ENCODE measurements at regions not wholly inside any gene's neighbourhood (a gene's known extent, or its start where the extent isn't known, plus 50 kb on each side); places are given as distances from the start of the nearest gene placed in this dataset.

- Histone ChIP-seq H3K9ac (no peak overlapping the region), H3K4me1 (peaks cover 13% of the 10 kb centered on the region), H3K27ac (no peak overlapping the region), H4K20me1 (no peaks in the 10 kb centered on the region), H3K27me3 (no peaks in the 10 kb centered on the region), H3K9me3 (peaks cover 30% of the 10 kb centered on the region), H3K36me3 (no peaks in the 10 kb centered on the region), H3K4me3 (no peak overlapping the region), H3K4me2 (peak overlapping the region; percentile 1; the same call in 1 of the 2 replicates)
- no peak for TF ChIP-seq Cebpa-rat (IDR thresholded peaks at IDR 0.05)
Measured at GRCh38 chr20:24166412-24166811, 177.8 kb upstream of the GGTLC1 start.

DNA sequence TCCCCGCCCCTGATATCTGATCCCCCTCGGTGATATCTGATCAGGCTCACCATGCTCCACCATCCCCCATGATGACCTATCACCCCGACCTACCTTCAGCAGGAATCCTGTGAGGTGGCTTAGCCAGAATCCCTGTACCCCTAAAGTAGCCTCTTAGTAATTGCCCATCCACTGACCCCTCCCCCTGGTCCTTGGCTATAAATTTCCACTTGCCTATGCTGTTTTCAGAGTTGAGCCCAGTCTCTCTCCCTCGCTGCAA lies 177.5 kb upstream of the GGTLC1 start:
- H3K4me1 ChIP-seq, result peaks cover 16% of the 10 kb centered on the region
- no peak overlapping the region for H3K27ac ChIP-seq
- TF ChIP-seq Cebpa-rat (IDR thresholded peaks at IDR 0.05), result no peak
- no peaks in the 10 kb centered on the region for H4K20me1 ChIP-seq
- H3K4me3 ChIP-seq, result no peak overlapping the region
- no peak overlapping the region for H3K4me2 ChIP-seq
- no peak overlapping the region for H3K9ac ChIP-seq
- peaks cover 26% of the 10 kb centered on the region for H3K9me3 ChIP-seq
- no peaks in the 10 kb centered on the region for H3K36me3 ChIP-seq
- no peaks in the 10 kb centered on the region for H3K27me3 ChIP-seq

GRCh38 chr20:24165301-24166122 lies 176.9 kb upstream of the GGTLC1 start:
- Histone ChIP-seq H3K36me3 (no peaks in the 10 kb centered on the region), H3K4me2 (no peak overlapping the region), H3K9ac (no peak overlapping the region), H3K4me3 (no peak overlapping the region), H3K27ac (no peak overlapping the region), H4K20me1 (no peaks in the 10 kb centered on the region), H3K9me3 (peaks cover 24% of the 10 kb centered on the region), H3K4me1 (peaks cover 22% of the 10 kb centered on the region), H3K27me3 (no peaks in the 10 kb centered on the region)
- TF ChIP-seq Cebpa-rat (IDR thresholded peaks at IDR 0.05), result no peak

DNA sequence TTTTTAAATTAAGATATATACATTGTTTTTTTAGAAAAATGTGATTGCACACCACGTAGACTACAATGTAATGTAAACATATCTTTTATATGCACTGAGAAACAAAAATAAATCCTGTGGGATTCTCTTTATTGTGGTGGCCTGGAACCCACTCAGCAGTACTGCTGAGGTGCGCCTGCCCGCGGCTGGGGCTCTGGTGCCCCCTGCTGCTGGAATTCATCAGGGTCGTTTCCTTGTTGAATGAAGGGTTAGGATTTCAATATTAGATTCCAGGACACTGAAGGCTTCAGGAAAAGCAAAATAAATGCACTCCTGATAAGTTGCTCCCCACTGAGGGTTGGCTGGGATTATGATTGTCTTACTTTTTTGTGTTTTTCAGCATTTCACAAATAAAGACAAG lies 175.8 kb upstream of the GGTLC1 start:
- H3K4me1 ChIP-seq, result peaks cover 28% of the 10 kb centered on the region
- no peaks in the 10 kb centered on the region for H3K36me3 ChIP-seq
- no peak for TF ChIP-seq Cebpa-rat (IDR thresholded peaks at IDR 0.05)
- H3K9ac ChIP-seq, result no peak overlapping the region
- H3K4me2 ChIP-seq, result no peak overlapping the region
- no peak overlapping the region for H3K4me3 ChIP-seq
- H3K27ac ChIP-seq, result no peak overlapping the region
- no peaks in the 10 kb centered on the region for H4K20me1 ChIP-seq
- no peaks in the 10 kb centered on the region for H3K27me3 ChIP-seq
- H3K9me3 ChIP-seq, result peaks cover 20% of the 10 kb centered on the region

DNA sequence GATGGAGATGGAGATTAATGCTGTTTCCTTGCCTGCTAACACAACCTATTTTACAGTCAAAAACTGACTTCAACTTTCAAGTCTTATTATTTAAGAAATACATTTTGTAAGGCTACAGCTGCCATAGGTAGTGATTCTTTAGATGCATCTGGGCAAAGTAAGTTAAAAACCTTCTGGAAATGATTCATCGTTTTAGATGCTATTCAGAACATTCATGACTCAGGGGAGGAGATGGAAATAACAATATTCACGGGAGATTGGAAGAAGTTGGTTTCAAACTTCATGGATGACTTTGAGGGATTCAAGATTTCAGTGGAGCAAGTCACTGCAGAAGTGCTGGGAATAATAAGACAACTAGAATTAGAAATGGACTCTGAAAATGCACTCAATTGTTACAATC lies 174.9 kb upstream of the GGTLC1 start:
- Histone ChIP-seq H3K9ac (no peak overlapping the region), H3K27me3 (no peaks in the 10 kb centered on the region), H3K36me3 (no peaks in the 10 kb centered on the region), H4K20me1 (no peaks in the 10 kb centered on the region), H3K4me1 (peaks cover 28% of the 10 kb centered on the region), H3K4me2 (no peak overlapping the region), H3K4me3 (no peak overlapping the region), H3K9me3 (peaks cover 17% of the 10 kb centered on the region), H3K27ac (no peak overlapping the region)
- TF ChIP-seq Cebpa-rat (IDR thresholded peaks at IDR 0.05), result no peak

- Histone ChIP-seq H3K9ac (no peak overlapping the region), H3K9me3 (peaks cover 23% of the 10 kb centered on the region), H4K20me1 (no peaks in the 10 kb centered on the region), H3K4me1 (peaks cover 24% of the 10 kb centered on the region), H3K36me3 (no peaks in the 10 kb centered on the region), H3K27me3 (no peaks in the 10 kb centered on the region), H3K4me3 (no peak overlapping the region), H3K4me2 (peak overlapping the region; percentile 50), H3K27ac (0 out of 2 replicates have a peak overlapping the region, but pooled peaks have one; percentile 18)
- no peak for TF ChIP-seq Cebpa-rat (IDR thresholded peaks at IDR 0.05)
Measured at GRCh38 chr20:24160563-24161281, 172.1 kb upstream of the GGTLC1 start.

DNA sequence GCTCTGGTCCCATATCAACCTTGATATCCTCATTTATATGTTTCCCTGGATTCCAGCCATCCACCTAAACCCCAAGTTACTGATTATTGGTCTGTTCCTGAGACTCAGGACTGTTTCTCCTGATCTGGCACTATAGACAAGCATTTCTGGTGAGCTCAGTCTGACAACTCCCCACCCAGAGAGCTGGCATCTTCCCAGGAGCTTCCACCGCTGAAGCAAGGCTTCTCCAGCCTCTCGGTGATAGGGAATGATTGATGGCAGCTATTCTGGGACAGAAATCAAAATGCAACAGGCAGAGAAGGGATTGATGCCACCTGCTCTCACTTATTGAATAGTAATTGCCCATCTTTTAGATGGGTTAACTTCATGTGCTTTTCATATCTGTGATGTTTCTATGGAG lies 169.7 kb upstream of the GGTLC1 start:
- Histone ChIP-seq H3K9ac (no peak overlapping the region), H3K36me3 (no peaks in the 10 kb centered on the region), H3K4me1 (peaks cover 24% of the 10 kb centered on the region), H3K27me3 (no peaks in the 10 kb centered on the region), H3K4me3 (no peak overlapping the region), H3K4me2 (no peak overlapping the region), H3K27ac (no peak overlapping the region), H3K9me3 (peaks cover 17% of the 10 kb centered on the region), H4K20me1 (no peaks in the 10 kb centered on the region)
- no peak for TF ChIP-seq Cebpa-rat (IDR thresholded peaks at IDR 0.05)

GRCh38 chr20:24157213-24157612 lies 168.6 kb upstream of the GGTLC1 start:
- H3K36me3 ChIP-seq, result no peaks in the 10 kb centered on the region
- no peak overlapping the region for H3K9ac ChIP-seq
- no peaks in the 10 kb centered on the region for H3K27me3 ChIP-seq
- no peak overlapping the region for H3K4me2 ChIP-seq
- H3K27ac ChIP-seq, result no peak overlapping the region
- no peaks in the 10 kb centered on the region for H4K20me1 ChIP-seq
- peaks cover 24% of the 10 kb centered on the region for H3K4me1 ChIP-seq
- peaks cover 6% of the 10 kb centered on the region; the same call in 1 of the 2 replicates for H3K9me3 ChIP-seq
- no peak for TF ChIP-seq Cebpa-rat (IDR thresholded peaks at IDR 0.05)
- no peak overlapping the region for H3K4me3 ChIP-seq

DNA sequence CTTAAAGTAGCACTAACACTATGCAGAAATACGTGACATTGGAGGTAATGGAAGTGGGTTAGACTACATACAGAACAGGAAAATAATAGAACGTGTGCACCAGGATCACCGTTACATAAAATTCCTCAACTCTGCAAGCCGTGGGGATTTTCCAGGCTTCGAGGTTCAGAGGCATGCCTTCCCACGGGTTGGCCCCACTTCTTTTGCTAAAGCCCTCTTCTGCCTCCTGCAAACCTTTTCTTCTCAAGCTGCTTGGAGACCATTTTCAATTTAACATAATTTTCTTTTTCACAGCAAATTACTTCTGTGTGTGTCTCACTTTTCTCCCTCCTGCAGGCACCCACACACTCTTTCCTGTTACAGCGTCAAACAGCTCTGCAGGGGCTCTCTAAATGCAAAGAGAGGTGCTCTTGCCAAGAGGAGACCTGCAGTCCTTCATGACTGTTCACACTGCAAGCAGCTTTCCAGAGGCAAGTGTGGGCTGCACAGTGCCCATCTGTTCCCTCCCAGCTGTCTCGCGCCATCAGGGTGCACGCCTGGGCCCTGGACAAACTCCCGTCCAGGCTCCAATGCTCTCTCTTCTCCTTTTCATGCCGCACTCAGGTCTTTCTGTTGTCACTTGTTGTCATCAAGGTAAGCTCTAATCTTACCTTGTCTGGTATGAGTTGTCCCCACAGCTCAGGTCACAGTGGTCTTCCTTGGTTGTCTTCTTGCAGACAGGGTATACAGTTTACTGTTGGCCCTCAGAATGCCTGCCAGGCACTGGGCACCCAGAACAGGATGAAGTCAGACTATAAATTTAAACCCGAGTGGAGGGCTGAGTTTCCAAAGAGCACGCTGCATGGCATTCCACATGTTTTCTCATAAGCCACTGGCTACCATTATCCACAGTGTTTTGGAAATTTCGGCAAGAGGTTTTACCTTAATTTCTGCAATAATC lies 164.8 kb upstream of the GGTLC1 start:
- Histone ChIP-seq H3K4me2 (no peak overlapping the region), H3K9ac (no peak overlapping the region), H4K20me1 (no peaks in the 10 kb centered on the region), H3K27ac (no peak overlapping the region), H3K4me3 (no peak overlapping the region), H3K36me3 (no peaks in the 10 kb centered on the region), H3K9me3 (peaks cover 29% of the 10 kb centered on the region), H3K27me3 (no peaks in the 10 kb centered on the region), H3K4me1 (peaks cover 25% of the 10 kb centered on the region)
- TF ChIP-seq Cebpa-rat (IDR thresholded peaks at IDR 0.05), result no peak
